Bronchial epithelial cell (primary cell): ENCODE measurements at regions not wholly inside any gene's neighbourhood (a gene's known extent, or its start where the extent isn't known, plus 50 kb on each side); places are given as distances from the start of the nearest gene placed in this dataset.

Experiments used
- DNase-seq: peaks from one replicate; pipeline ENCODE4 v3.0.0-alpha.2; 2010; ENCODE audit warnings: low read depth
- FAIRE-seq: peaks from 2 replicates; lab custom pipeline; 2011; peaks lifted over from hg19 to GRCh38; lab: Jason Lieb, UNC
- H3K27me3 ChIP-seq: 2 replicates; pipeline ENCODE4 v1.5.1; 2011; ENCODE audit warnings: low read length; ENCODE audit not compliant: control insufficient read depth, insufficient read depth
- H3K36me3 ChIP-seq: 2 replicates; pipeline ENCODE4 v1.5.1; 2011; ENCODE audit warnings: low read length; ENCODE audit not compliant: control insufficient read depth, insufficient read depth
- H3K4me3 ChIP-seq: 2 replicates; pipeline ENCODE4 v1.5.1; 2011; ENCODE audit warnings: mild to moderate bottlenecking, low read depth, low read length, control low read depth
- TF ChIP-seq, protein P1 (sequence below): IDR thresholded peaks from 2 replicates; pipeline ENCODE4 v1.5.1; 2011; ENCODE audit warnings: mild to moderate bottlenecking, moderate library complexity, low read length, control low read depth, inconsistent platforms; ENCODE audit not compliant: insufficient read depth, severe bottlenecking

GRCh38 chr10:111974325-111974724 lies 209.2 kb downstream of the GPAM start:
- DNase-seq (no peak), FAIRE-seq (no peak)
- Histone ChIP-seq H3K27me3 (no peaks in the 10 kb centered on the region), H3K4me3 (no peak overlapping the region), H3K36me3 (no peaks in the 10 kb centered on the region)
- TF ChIP-seq, protein P1, sequence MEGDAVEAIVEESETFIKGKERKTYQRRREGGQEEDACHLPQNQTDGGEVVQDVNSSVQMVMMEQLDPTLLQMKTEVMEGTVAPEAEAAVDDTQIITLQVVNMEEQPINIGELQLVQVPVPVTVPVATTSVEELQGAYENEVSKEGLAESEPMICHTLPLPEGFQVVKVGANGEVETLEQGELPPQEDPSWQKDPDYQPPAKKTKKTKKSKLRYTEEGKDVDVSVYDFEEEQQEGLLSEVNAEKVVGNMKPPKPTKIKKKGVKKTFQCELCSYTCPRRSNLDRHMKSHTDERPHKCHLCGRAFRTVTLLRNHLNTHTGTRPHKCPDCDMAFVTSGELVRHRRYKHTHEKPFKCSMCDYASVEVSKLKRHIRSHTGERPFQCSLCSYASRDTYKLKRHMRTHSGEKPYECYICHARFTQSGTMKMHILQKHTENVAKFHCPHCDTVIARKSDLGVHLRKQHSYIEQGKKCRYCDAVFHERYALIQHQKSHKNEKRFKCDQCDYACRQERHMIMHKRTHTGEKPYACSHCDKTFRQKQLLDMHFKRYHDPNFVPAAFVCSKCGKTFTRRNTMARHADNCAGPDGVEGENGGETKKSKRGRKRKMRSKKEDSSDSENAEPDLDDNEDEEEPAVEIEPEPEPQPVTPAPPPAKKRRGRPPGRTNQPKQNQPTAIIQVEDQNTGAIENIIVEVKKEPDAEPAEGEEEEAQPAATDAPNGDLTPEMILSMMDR: no peak

DNA sequence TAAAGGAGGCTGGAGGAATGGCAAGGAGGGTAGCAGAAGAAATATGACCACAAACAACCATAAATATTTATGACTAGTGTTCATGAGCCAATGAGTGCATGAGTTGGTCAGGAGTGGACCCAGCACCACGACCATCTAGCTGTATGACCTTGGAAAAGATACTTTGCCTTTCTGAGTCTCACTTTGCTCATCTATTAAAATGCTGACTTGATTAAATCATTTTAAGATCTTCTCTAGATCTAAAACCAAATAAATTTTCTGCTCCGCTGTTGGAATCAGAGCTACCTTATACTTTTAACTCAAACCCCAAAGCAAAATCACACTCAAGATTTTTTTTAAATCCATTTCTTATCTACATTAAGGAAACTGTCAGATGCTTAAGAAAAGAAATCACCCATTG lies 207.0 kb downstream of the GPAM start:
- Histone ChIP-seq H3K27me3 (no peaks in the 10 kb centered on the region), H3K4me3 (no peak overlapping the region), H3K36me3 (no peaks in the 10 kb centered on the region)
- FAIRE-seq (no peak), DNase-seq (no peak)
- TF ChIP-seq, protein P1: no peak

- TF ChIP-seq, protein P1: no peak
- DNase-seq: no peak
- no peaks in the 10 kb centered on the region for H3K36me3 ChIP-seq
- FAIRE-seq: no peak
- H3K27me3 ChIP-seq: no peaks in the 10 kb centered on the region
- H3K4me3 ChIP-seq: no peak overlapping the region
Measured at GRCh38 chr10:111984057-111984456, 199.5 kb downstream of the GPAM start.

DNA sequence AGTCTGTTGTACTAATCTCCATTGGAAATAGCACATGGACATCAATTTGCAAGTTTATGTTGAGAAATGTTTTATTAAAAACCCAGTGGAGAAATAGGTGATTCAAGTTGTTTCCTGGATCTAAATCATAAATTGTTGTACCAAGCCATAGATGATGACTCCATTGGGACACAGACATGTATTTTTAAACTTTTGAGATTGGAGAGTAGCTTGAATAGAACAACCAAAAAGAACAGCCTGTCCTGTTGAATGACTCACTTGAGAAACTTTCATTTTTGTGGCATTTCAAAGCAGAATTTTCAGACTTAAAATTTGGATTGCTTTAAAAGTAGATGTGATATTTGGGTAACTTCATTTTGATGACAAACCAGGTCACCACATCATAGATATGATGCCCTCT lies 197.5 kb downstream of the GPAM start:
- TF ChIP-seq, protein P1: no peak
- H3K36me3 ChIP-seq: no peaks in the 10 kb centered on the region
- FAIRE-seq (no peak), DNase-seq (no peak)
- no peak overlapping the region for H3K4me3 ChIP-seq
- H3K27me3 ChIP-seq: no peaks in the 10 kb centered on the region

GRCh38 chr10:111988646-111989045 lies 194.9 kb downstream of the GPAM start:
- H3K36me3 ChIP-seq: no peaks in the 10 kb centered on the region
- DNase-seq (no peak), FAIRE-seq (peak; percentile 32)
- TF ChIP-seq, protein P1: no peak
- H3K4me3 ChIP-seq: no peak overlapping the region
- H3K27me3 ChIP-seq: no peaks in the 10 kb centered on the region

DNA sequence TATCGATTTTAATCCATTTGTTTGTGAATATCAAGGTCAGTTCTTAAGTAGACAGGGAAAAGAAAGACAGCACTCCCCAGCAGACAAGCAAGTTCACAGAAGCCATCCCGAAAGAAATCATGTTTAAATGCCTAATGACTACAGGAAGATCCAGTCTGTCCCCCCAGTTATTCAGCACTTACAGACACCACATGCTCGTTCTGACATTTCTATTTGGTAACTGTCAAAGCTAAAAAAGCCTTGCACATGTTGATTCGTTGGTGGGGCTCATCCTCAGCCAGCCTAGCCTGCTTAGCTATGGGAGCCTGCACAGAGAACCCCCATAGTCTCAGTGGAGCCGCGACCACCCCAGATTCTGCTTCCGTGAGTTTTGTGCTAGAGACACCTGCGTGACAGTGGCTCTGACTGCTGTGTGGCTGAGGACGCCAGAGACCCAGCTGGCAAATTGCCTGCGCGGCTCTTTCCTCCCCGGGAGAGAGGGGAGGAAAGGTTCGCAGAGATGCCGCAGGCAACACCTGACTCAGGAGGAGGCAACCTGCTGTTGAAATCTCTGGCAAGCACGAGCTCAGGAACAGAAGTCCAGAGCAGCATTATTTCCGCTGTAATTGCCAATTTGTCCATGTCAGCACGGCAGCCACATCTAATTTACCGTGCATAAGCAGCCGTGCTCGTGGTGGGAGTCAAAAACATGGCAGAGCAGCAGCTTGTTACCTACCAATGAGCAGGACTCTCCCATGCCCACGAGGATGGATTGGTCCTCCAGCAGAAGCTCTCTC lies 194.2 kb downstream of the GPAM start:
- TF ChIP-seq, protein P1: no peak
- Histone ChIP-seq H3K27me3 (no peaks in the 10 kb centered on the region), H3K36me3 (no peaks in the 10 kb centered on the region), H3K4me3 (no peak overlapping the region)
- no peak for DNase-seq
- FAIRE-seq: no peak
